IMR-90 (cell line): ENCODE measurements at regions not wholly inside any gene's neighbourhood (a gene's known extent, or its start where the extent isn't known, plus 50 kb on each side); places are given as distances from the start of the nearest gene placed in this dataset.

Source experiments
- ATAC-seq: fragments of 200-7000 bp; cut with Tn5 transposase; 2 replicates; pipeline ENCODE4 v1.9.1; 2020; ENCODE audit warnings: low read depth, mild to moderate bottlenecking, moderate library complexity
- BruUV-seq: library from RNA; stranded (reverse); fragments of 400-500 nt; replicated peaks from 2 replicates; lab custom pipeline; 2021; lab: Mats Ljungman, UMichigan
- CTCF ChIA-PET: fragments of 300-600 bp; formaldehyde crosslinking; extraction: SDS; loops from one replicate; lab custom pipeline; 2021; ENCODE audit warnings: antibody characterized with exemption; lab: Yijun Ruan, JAX
- POLR2A ChIA-PET: fragments of 300-600 bp; sonication (Branson Sonifier 250); formaldehyde crosslinking; loops from one replicate; lab custom pipeline; 2022; ENCODE audit warnings: antibody characterized with exemption; ENCODE audit not compliant: unreplicated experiment; lab: Charles Lee
- DNase-seq: peaks from one replicate; pipeline ENCODE4 v3.0.0; 2013
- H2AFZ ChIP-seq: replicated peaks from 2 replicates; pipeline ENCODE3; 2013; ENCODE audit warnings: low read length, mild to moderate bottlenecking; ENCODE audit not compliant: poor library complexity
- H2AK5ac ChIP-seq: 2 replicates; pipeline ENCODE4 v1.6.1; 2013; ENCODE audit warnings: low read depth, low read length, inconsistent platforms
- H2AK9ac ChIP-seq: replicated peaks from 2 replicates; pipeline ENCODE3; 2013; ENCODE audit warnings: mild to moderate bottlenecking, low read depth, low read length, moderate library complexity; ENCODE audit not compliant: poor library complexity
- H2BK120ac ChIP-seq: 2 replicates; pipeline ENCODE4 v1.6.1; 2013; ENCODE audit warnings: low read depth, low read length, inconsistent platforms
- H2BK15ac ChIP-seq: 3 replicates; pipeline ENCODE4 v1.6.1; 2013; ENCODE audit warnings: low read depth, low read length, inconsistent platforms
- H2BK20ac ChIP-seq: 2 replicates; pipeline ENCODE4 v1.6.1; 2013; ENCODE audit warnings: low read depth, mild to moderate bottlenecking, inconsistent platforms, low read length, moderate library complexity
- H2BK5ac ChIP-seq: 2 replicates; pipeline ENCODE4 v1.6.1; 2013; ENCODE audit warnings: mild to moderate bottlenecking, low read depth, low read length, inconsistent platforms; ENCODE audit not compliant: poor library complexity, severe bottlenecking
- H3K14ac ChIP-seq: replicated peaks from 2 replicates; pipeline ENCODE4 v1.6.1; 2013; ENCODE audit warnings: low read depth, low read length, inconsistent platforms
- H3K18ac ChIP-seq: 2 replicates; pipeline ENCODE4 v1.6.1; 2013; ENCODE audit warnings: low read depth, low read length, control low read depth
- H3K23ac ChIP-seq: 2 replicates; pipeline ENCODE4 v1.6.1; 2013; ENCODE audit warnings: low read depth, low read length, inconsistent platforms
- H3K27ac ChIP-seq: 2 replicates; pipeline ENCODE4 v1.5.1; 2013; ENCODE audit warnings: mild to moderate bottlenecking, control low read depth, low read length; ENCODE audit not compliant: insufficient read depth
- H3K27me3 ChIP-seq: 2 replicates; pipeline ENCODE4 v1.6.1; 2013; ENCODE audit warnings: low read length; ENCODE audit not compliant: control insufficient read depth, insufficient read depth
- H3K36me3 ChIP-seq: 2 replicates; pipeline ENCODE4 v1.6.1; 2013; ENCODE audit warnings: low read length, mixed read lengths; ENCODE audit not compliant: control insufficient read depth, insufficient read depth
- H3K4ac ChIP-seq: 2 replicates; pipeline ENCODE4 v1.6.1; 2013; ENCODE audit warnings: low read depth, low read length, inconsistent platforms
- H3K4me1 ChIP-seq: 2 replicates; pipeline ENCODE4 v1.6.1; 2013; ENCODE audit warnings: low read length, mixed read lengths; ENCODE audit not compliant: control insufficient read depth, insufficient read depth
- H3K4me2 ChIP-seq: 2 replicates; pipeline ENCODE4 v1.6.1; 2013; ENCODE audit warnings: low read depth, mild to moderate bottlenecking, control low read depth, low read length, moderate library complexity
- H3K4me3 ChIP-seq: 2 replicates; pipeline ENCODE4 v1.5.1; 2013; ENCODE audit warnings: low read depth, mild to moderate bottlenecking, control low read depth, low read length, moderate library complexity; ENCODE audit not compliant: insufficient read depth
- H3K56ac ChIP-seq: 2 replicates; pipeline ENCODE4 v1.6.1; 2013; ENCODE audit warnings: low read length, inconsistent platforms; ENCODE audit not compliant: insufficient read depth; ENCODE audit errors: extremely low read depth
- H3K79me1 ChIP-seq, 2 experiments: 2 replicates each; pipeline ENCODE4 v1.6.1; 2013; ENCODE audit warnings: low read length in 2 of 2, inconsistent platforms in 1 of 2, low read depth in 1 of 2
- H3K9ac ChIP-seq: 2 replicates; pipeline ENCODE4 v1.6.1; 2013; ENCODE audit warnings: low read depth, low read length, control low read depth
- H3K9me1 ChIP-seq: 2 replicates; pipeline ENCODE4 v1.6.1; 2013; ENCODE audit warnings: low read length, inconsistent platforms; ENCODE audit not compliant: insufficient read depth
- H3K9me3 ChIP-seq: 2 replicates; pipeline ENCODE4 v1.6.1; 2013; ENCODE audit warnings: low read length; ENCODE audit not compliant: control insufficient read depth, insufficient read depth
- H4K20me1 ChIP-seq: 2 replicates; pipeline ENCODE4 v1.6.1; 2013; ENCODE audit warnings: low read length, inconsistent platforms; ENCODE audit not compliant: insufficient read depth
- H4K5ac ChIP-seq: 2 replicates; pipeline ENCODE4 v1.6.1; 2013; ENCODE audit warnings: mild to moderate bottlenecking, low read depth, low read length, control low read depth
- H4K8ac ChIP-seq, 2 experiments: 2 replicates each; pipeline ENCODE4 v1.6.1; 2013; ENCODE audit warnings: low read depth in 2 of 2, low read length in 2 of 2, control low read depth in 1 of 2, inconsistent platforms in 1 of 2
- H4K91ac ChIP-seq: 2 replicates; pipeline ENCODE4 v1.6.1; 2013; ENCODE audit warnings: low read depth, low read length, inconsistent platforms; ENCODE audit not compliant: insufficient read depth
- CTCF ChIP-seq: conservative IDR thresholded peaks from 2 replicates; pipeline ENCODE4 v1.5.1; 2012; ENCODE audit warnings: mild to moderate bottlenecking, low read depth, low read length, improper control_type of control experiment
- MAFK ChIP-seq: IDR thresholded peaks from 2 replicates; pipeline ENCODE4 v1.6.1; 2012; ENCODE audit warnings: low read depth, low read length, improper control_type of control experiment
- MAZ ChIP-seq: IDR thresholded peaks from 2 replicates; pipeline ENCODE4 v1.6.1; 2012; ENCODE audit warnings: low read depth, mild to moderate bottlenecking, low read length, improper control_type of control experiment, moderate library complexity, borderline replicate concordance
- MXI1 ChIP-seq: IDR thresholded peaks from 2 replicates; pipeline ENCODE4 v1.6.1; 2012; ENCODE audit warnings: low read depth, mild to moderate bottlenecking, low read length, moderate library complexity, borderline replicate concordance
- NFE2L2 ChIP-seq: fragments of 150-350 bp; IDR thresholded peaks from 2 replicates; pipeline ENCODE4 v1.6.1; 2016; ENCODE audit warnings: low read depth, mild to moderate bottlenecking, low read length
- POLR2A ChIP-seq: IDR thresholded peaks from 2 replicates; pipeline ENCODE4 v1.6.1; 2012; ENCODE audit warnings: mild to moderate bottlenecking, low read depth, low read length
- SMC3 ChIP-seq: fragments of 150-350 bp; IDR thresholded peaks from 2 replicates; pipeline ENCODE4 v1.6.1; 2016; ENCODE audit warnings: low read depth, mild to moderate bottlenecking, antibody characterized with exemption, low read length, moderate library complexity
- WGBS, 2 experiments: methylation state at CpG; one replicate each; pipeline versions ENCODE4 v1.1.5 to v1.1.7; 2013; ENCODE audit warnings: missing lambda C conversion rate in 2 of 2; ENCODE audit not compliant: insufficient read length in 1 of 2; ENCODE audit errors: extremely low coverage in 2 of 2; 5-methylcytosine and 5-hydroxymethylcytosine counted together
- dilution Hi-C: fragments of 300-500 bp; cut with HindIII; formaldehyde crosslinking; loops from one replicate; pipeline ENCODE4 v1.14.3; 2018; ENCODE audit warnings: low sequenced_read_pairs; ENCODE audit not compliant: unreplicated experiment
- in situ Hi-C: fragments of 300-500 bp; cut with MboI; formaldehyde crosslinking; loops from 3 replicates; pipeline ENCODE4 v1.14.3; 2019; ENCODE audit warnings: low sequenced_read_pairs, inconsistent platforms, mixed read lengths
- intact Hi-C: fragments of 100-400 bp; cut with micrococcal nuclease; formaldehyde crosslinking; loops from 2 replicates; pipeline ENCODE4 v1.10.0; 2022

GRCh38 chr5:5025774-5026408, 114.2 kb upstream of the ADAMTS16 start:
- Histone ChIP-seq H3K36me3 (no peaks in the 10 kb centered on the region), H3K9me3 (peaks cover 17% of the 10 kb centered on the region), H3K4me3 (no peak overlapping the region), H2AK9ac (no peak overlapping the region), H2AK5ac (no peak overlapping the region), H2BK20ac (no peak overlapping the region), H2BK15ac (no peak overlapping the region), H3K56ac (no peak overlapping the region), H3K23ac (no peak overlapping the region), H3K4ac (no peak overlapping the region), H4K8ac (no peak overlapping the region), H2BK5ac (no peak overlapping the region), H3K27me3 (no peaks in the 10 kb centered on the region), H3K27ac (no peak overlapping the region), H3K4me2 (no peak overlapping the region), H3K9ac (no peak overlapping the region), H3K14ac (no peak overlapping the region), H3K4me1 (no peaks in the 10 kb centered on the region), H3K18ac (no peak overlapping the region), H4K91ac (no peak overlapping the region), H4K5ac (no peak overlapping the region), H2AFZ (no peak overlapping the region), H4K20me1 (no peaks in the 10 kb centered on the region), H3K9me1 (no peaks in the 10 kb centered on the region), H2BK120ac (no peak overlapping the region), H3K79me1 (no peaks in the 10 kb centered on the region)
- DNase-seq (no peak), ATAC-seq (no peak)
- 89% methylated on average over 7 of the region's 16 CpGs; no CpG with 5 or more reads in 1 of the 2 experiments for WGBS, 2 experiments
- CTCF ChIA-PET, result no interaction called here
- dilution Hi-C loops (no loop called here), in situ Hi-C loops (no loop called here), intact Hi-C loops (no loop called here)
- TF ChIP-seq MAZ (no peak), MXI1 (no peak), MAFK (no peak), POLR2A (no peak), SMC3 (no peak), CTCF (no peak), NFE2L2 (no peak)
- no TSS peak for BruUV-seq
- POLR2A ChIA-PET, result no interaction called here
